Germinal center (tissue), 1 donor: ENCODE measurements at regions not wholly inside any gene's neighbourhood (a gene's known extent, or its start where the extent isn't known, plus 50 kb on each side); places are given as distances from the start of the nearest gene placed in this dataset.
"Not testable (repeated sequence)": the region's sequence is repeated elsewhere in the genome, so short reads cannot be mapped to it uniquely, and the experiment has no call there.

Source experiments
- DNase-seq: peaks from one replicate; pipeline ENCODE4 v3.0.0; 2012; ENCODE audit warnings: mixed read lengths, low spot score

- no peak for DNase-seq
These were observed 54.0 kb upstream of the RBFOX1 start for GRCh38 chr16:7278636-7279035.

- no peak for DNase-seq
These were observed 60.0 kb upstream of the RBFOX1 start for GRCh38 chr16:7272567-7273158.

- no peak for DNase-seq
These were observed 61.2 kb upstream of the RBFOX1 start for GRCh38 chr16:7271486-7271885.

DNA sequence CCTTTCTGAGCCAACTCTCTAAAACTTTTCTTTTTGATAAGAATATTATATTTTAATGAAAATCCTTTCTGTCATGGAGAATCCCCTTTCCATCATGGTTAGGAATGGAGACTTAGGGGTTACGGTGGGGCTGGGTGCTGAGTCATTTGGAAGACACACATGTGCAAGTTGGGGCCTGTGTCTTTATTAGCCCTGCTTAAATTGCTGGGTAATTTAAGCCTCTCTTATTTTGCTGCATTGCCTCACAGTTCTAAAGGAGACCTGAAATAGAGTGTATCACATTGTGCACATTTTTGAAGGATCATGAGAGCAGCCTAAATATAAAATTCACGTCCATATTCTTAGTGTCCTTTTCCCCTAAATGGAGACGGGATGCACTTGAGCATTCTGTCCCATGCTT, 61.8 kb upstream of the RBFOX1 start:
- no peak for DNase-seq

- DNase-seq: no peak
These were observed 62.6 kb upstream of the RBFOX1 start for GRCh38 chr16:7270006-7270405.

DNA sequence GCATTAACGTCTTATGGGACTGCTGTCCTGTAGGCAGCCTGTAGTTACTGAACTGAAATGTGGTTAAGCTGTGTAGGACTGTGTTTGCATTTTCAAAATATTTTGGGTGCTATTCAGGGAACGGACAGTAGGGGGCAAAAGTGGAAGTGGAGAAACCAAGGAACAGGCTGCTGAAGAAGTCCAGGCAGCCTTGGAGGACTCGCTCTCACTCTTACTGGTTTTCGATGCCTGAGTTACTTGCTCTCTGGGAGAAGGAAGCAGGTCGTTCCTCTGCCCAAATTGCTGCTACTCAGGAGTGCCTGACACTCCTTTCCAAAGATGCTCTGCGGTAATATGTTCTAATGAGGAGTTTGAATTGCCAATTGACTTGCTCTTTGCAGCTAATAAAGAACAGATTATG, 64.5 kb upstream of the RBFOX1 start:
- DNase-seq: no peak

- DNase-seq: no peak
These were observed 75.6 kb upstream of the RBFOX1 start for GRCh38 chr16:7257016-7257415.

- no peak for DNase-seq
These were observed 86.1 kb upstream of the RBFOX1 start for GRCh38 chr16:7246578-7246977.

DNA sequence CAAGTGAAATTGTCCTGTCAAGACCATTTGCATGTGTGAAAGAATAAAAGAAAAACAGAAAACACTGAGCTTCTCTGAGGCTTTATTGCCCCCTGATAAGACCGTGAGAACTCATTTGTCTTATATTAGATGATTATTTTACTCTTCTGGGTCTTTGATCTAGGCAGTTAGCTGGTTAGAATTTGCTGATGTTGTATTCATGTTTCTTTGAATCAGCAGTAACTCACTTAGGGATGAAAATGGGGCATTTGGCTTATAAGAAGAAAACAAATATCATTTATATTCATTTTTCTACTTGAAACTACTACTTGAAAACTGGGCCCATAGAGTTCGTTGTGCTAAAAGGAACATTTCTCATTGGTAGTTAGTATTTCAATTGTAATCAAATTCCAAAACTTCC, 93.1 kb upstream of the RBFOX1 start:
- no peak for DNase-seq

DNA sequence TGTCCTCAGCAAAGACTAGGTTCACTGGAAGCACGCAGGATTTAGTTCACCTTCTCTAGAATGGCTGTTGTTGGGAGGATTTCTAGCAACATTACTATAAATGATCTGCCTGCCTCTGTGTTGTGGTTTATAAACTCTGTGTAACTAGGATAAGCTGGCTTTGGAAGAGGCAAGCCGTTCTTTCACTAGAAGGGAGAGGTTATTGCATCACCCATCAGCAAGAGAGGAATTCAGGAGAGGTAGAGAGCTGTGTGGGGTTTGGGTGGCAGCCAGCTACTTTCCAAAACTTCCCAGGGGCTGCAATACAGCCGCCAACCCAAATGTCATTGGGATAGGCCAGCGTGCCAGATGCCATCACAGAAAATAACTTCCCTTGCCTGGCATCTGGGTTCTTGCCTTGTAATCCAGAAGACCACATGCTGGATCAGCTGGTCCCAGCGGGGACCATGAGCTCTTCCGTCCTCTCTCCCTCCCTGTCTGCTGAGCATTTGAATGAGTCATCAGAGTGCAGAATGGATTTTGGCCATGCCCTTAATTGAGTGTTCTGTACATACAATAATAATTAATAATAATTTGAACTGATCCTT, 95.7 kb upstream of the RBFOX1 start:
- DNase-seq: no peak

DNA sequence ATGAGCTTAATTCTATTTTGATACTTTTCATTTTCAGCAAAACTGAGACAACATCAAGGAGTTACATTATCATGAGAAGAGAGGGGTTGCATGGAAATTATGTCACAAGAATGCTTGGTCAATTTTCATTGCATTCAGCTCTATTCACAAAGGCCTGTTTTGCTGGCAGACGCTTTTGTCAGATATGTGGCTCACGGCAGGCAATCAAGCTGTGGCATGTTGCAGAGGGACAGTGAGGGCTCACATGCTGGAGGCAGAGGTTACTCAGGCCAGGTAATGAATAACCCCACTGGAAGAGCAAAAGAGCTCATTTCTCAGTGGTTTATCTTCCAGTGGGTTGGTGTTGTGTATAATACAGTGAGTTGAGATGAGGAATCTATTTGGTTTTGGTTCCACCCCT, 98.7 kb upstream of the RBFOX1 start:
- no peak for DNase-seq

GRCh38 chr16:7231762-7232161, 100.9 kb upstream of the RBFOX1 start:
- DNase-seq: no peak

GRCh38 chr16:7229433-7230218, 103.0 kb upstream of the RBFOX1 start:
- not testable (repeated sequence) for DNase-seq

DNA sequence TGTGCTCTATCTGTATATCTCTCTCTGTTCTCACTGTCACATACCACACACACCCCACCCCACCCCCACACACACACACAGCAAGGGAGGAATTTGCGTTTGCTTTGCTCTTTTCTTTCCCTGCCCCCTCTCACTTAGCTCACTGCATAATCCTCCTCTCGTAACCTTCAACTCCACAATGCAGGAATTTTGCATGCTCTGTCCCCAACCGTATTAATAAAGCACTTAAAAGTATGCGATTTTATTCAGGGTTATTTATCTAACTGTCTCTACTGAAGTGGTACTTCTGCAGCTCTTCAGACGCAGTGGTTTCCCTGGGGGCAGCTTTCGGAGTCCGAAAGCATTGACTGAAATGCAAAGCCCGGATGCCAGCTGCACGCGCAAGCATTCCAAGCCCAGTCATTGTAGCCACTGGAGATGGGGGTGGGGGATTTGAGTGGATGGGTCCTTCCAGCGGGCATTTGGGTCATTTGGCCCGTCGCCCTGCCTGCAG, 105.4 kb upstream of the RBFOX1 start:
- no peak for DNase-seq

DNA sequence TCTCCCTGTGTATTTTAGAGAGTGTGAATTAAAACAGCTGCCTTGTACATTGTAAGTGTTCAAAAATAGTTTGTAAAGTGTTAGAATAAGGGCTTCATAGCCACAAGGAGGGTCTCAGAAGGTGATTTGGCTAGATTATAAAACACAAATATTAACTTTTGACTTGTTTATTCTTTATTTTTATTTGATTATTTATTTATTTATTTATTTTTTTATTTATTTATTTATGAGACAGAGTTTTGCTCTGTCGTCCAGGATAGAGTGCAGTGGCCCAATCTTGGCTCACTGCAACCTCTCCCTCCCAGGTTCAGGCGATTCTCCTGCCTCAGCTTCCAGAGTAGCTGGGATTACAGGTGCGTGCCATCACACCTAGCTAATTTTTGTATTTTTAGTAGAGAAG, 111.5 kb upstream of the RBFOX1 start:
- no peak for DNase-seq

- DNase-seq: no peak
These were observed 113.7 kb upstream of the RBFOX1 start for GRCh38 chr16:7218936-7219335.

DNA sequence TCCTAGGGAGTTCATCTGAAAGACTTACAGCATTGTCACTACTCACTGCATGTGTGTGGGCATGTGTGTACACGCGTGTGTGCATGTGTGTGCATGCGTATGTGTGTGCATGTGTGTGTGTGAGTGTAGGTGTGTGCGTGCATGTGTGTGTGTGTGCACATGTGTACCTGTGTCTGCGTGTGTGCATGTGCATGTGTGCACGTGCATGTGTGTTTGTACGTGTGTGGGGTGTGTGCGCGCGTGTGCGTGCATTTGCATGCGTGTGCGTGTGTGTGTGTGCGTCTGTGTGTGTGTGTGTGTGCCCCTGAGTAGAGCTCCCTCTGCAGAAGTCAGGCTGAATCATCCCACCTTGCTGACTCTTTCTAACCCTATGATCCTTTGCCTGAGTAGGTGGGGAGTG, 114.8 kb upstream of the RBFOX1 start:
- DNase-seq: no peak

DNA sequence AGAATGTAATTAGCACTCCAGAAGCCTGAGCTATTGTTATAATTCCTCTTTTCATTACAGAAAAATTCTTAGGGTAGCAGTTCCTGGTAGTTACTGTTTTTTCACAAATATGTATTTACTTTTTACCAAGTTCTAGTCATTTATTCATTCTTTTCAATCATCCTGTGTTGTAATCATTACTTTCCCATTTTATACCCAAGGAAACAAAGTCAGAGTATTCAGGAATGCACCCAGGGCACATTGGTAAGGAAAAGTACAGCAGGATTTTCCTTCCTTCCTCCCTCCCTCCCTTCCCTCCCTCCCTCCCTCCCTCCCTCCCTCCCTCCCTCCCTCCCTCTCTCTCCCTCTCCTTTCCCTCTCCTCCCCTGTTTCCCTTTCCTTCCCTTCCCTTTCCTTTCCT, 115.9 kb upstream of the RBFOX1 start:
- no peak for DNase-seq

DNA sequence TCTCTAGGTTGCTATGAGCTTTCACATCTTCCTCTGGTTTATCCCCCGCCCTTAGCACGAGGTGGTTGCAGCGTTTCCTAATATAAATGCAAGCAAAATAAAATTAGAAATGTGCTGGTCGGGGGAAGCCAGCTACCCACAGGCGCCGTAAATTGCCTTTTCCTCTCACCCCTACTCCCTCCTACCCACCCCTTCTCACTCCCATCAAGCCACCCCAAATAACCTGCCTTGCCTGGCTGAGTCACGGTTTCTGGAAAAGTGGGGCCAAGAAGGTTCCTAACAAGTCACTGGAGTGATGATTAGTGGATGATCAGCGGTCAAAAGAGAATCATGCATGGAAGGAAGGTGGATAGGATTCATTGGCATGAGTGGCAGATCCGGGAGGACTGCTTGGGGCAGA, 120.9 kb upstream of the RBFOX1 start:
- DNase-seq: no peak

GRCh38 chr16:7209598-7209997, 123.0 kb upstream of the RBFOX1 start:
- DNase-seq: no peak

DNA sequence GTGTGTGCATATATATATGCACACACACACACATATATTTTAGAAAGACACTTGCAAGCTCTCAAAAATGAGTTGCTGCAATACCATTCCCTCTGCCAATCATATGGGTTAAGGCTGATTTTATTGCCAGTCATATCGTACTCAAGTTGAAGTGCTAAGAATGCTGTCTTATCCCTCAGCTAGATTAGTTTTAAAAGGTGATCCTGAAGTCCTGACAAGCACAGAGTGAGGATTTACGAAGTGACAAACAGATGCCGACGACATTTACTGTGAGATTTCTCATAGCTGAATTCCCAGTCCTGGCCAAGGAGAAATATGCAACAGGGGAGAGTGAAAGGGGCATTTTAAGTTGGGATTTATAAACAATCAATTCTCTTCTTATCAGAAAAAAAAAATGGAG, 126.2 kb upstream of the RBFOX1 start:
- DNase-seq: no peak

DNA sequence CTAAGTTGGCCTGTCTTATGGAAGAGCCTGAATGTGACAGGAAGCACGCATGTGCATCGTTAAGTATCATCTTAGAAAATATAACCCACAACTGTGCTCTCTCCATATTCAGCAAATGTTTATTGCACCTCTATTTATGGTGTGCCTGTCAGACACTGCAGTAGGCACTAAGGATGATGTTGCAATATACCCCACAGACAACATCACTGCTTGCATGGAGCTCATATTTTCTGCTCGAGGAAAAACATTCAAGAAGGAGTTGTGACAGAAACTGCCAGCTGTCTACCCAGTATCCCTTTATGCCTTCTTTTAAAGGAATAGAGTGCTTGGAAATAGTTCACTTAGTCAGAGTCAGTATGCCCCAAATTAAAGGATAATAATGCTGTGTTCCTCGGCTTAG, 132.3 kb upstream of the RBFOX1 start:
- no peak for DNase-seq

- DNase-seq: no peak
These were observed 147.0 kb upstream of the RBFOX1 start for GRCh38 chr16:7185689-7186088.

- no peak for DNase-seq
These were observed 147.5 kb upstream of the RBFOX1 start for GRCh38 chr16:7185165-7185564.
